GM12878 (cell line): ENCODE measurements at regions not wholly inside any gene's neighbourhood (a gene's known extent, or its start where the extent isn't known, plus 50 kb on each side); places are given as distances from the start of the nearest gene placed in this dataset.

Source experiments
- ATAC-seq: fragments of 200-7000 bp; cut with Tn5 transposase; 3 replicates; pipeline ENCODE4 v1.9.1; 2020; ENCODE audit warnings: mild to moderate bottlenecking, moderate library complexity
- BruUV-seq: library from RNA; stranded (reverse); fragments of 400-500 nt; replicated peaks from 2 replicates; lab custom pipeline; 2021; lab: Mats Ljungman, UMichigan
- CTCF ChIA-PET: fragments of 300-600 bp; sonication (Branson Sonifier 250); formaldehyde crosslinking; extraction: SDS; loops from one replicate; lab custom pipeline; 2021; ENCODE audit warnings: inconsistent platforms; lab: Yijun Ruan, JAX
- POLR2A ChIA-PET: fragments of 350-600 bp; formaldehyde crosslinking; extraction: SDS; loops from one replicate; lab custom pipeline; 2021; ENCODE audit warnings: inconsistent platforms; lab: Charles Lee
- RAD21 ChIA-PET: fragments of 300-600 bp; sonication (Branson Sonifier 250); formaldehyde crosslinking; loops from one replicate; lab custom pipeline; 2023; ENCODE audit warnings: antibody characterized with exemption; ENCODE audit not compliant: unreplicated experiment; lab: Charles Lee
- SMC1A ChIA-PET: fragments of 300-600 bp; sonication (Branson Sonifier 250); formaldehyde crosslinking; loops from one replicate; lab custom pipeline; 2023; ENCODE audit not compliant: unreplicated experiment, uncharacterized antibody; lab: Charles Lee
- DNase-seq: peaks from one replicate; pipeline ENCODE4 v3.0.0-alpha.2; 2011; ENCODE audit warnings: low read depth, low spot score
- FAIRE-seq: peaks from 3 replicates; lab custom pipeline; 2011; peaks lifted over from hg19 to GRCh38; lab: Jason Lieb, UNC
- H2AFZ ChIP-seq: 2 replicates; pipeline ENCODE4 v1.6.0; 2011; ENCODE audit warnings: low read depth, low read length, control low read depth; ENCODE audit not compliant: control insufficient read depth
- H3K27ac ChIP-seq: 2 replicates; pipeline ENCODE4 v1.5.1; 2011; ENCODE audit warnings: control low read depth; ENCODE audit not compliant: control insufficient read depth, insufficient read depth
- H3K27me3 ChIP-seq, 2 experiments: replicated peaks in 1 of 2; 2 replicates each; pipeline versions ENCODE4 v1.6.0 to v1.6.1; 2011; ENCODE audit warnings: low read length in 1 of 2; ENCODE audit not compliant: control insufficient read depth in 2 of 2, insufficient read depth in 2 of 2
- H3K36me3 ChIP-seq, 2 experiments: 2 replicates each; pipeline ENCODE4 v1.5.1; 2011; ENCODE audit warnings: low read length in 1 of 2; ENCODE audit not compliant: control insufficient read depth in 2 of 2, insufficient read depth in 2 of 2
- H3K4me1 ChIP-seq: 2 replicates; pipeline ENCODE4 v1.6.1; 2011; ENCODE audit warnings: mild to moderate bottlenecking, low read length, moderate library complexity, mixed read lengths; ENCODE audit not compliant: control insufficient read depth, insufficient read depth
- H3K4me2 ChIP-seq: 2 replicates; pipeline ENCODE4 v1.6.0; 2011; ENCODE audit warnings: control low read depth; ENCODE audit not compliant: control insufficient read depth, insufficient read depth
- H3K4me3 ChIP-seq: fragments of 200-600 bp; sonication (generic); 2 replicates; pipeline ENCODE4 v1.5.1; 2016
- H3K79me2 ChIP-seq: 2 replicates; pipeline ENCODE4 v1.6.0; 2011; ENCODE audit warnings: low read length; ENCODE audit not compliant: control insufficient read depth, insufficient read depth
- H3K9ac ChIP-seq: 2 replicates; pipeline ENCODE4 v1.8.0; 2011; ENCODE audit warnings: low read length, control low read depth, mixed read lengths; ENCODE audit not compliant: control insufficient read depth, insufficient read depth
- H3K9me3 ChIP-seq: replicated peaks from 3 replicates; pipeline ENCODE4 v1.5.1; 2011; ENCODE audit warnings: mild to moderate bottlenecking, low read length; ENCODE audit not compliant: control insufficient read depth, insufficient read depth
- H4K20me1 ChIP-seq: 2 replicates; pipeline ENCODE4 v1.6.0; 2011; ENCODE audit not compliant: control insufficient read depth, insufficient read depth
- CBX3 ChIP-seq: fragments of 200-600 bp; sonication (generic); IDR thresholded peaks from 2 replicates; pipeline ENCODE4 v1.6.1; 2016; ENCODE audit warnings: low read depth, borderline replicate concordance
- CHD1 ChIP-seq: IDR thresholded peaks from 2 replicates; pipeline ENCODE4 v1.6.1; 2012; ENCODE audit warnings: low read depth, low read length, improper control_type of control experiment
- FOXK2 ChIP-seq: fragments of 450-650 bp; IDR thresholded peaks from 2 replicates; pipeline ENCODE4 v1.6.1; 2017; ENCODE audit warnings: mild to moderate bottlenecking, moderate library complexity
- HCFC1 ChIP-seq: fragments of 150-350 bp; IDR thresholded peaks from 2 replicates; pipeline ENCODE4 v1.6.1; 2014; ENCODE audit warnings: low read length
- IRF4 ChIP-seq: IDR thresholded peaks from 2 replicates; pipeline ENCODE4 v1.6.1; 2011; ENCODE audit warnings: low read depth, low read length
- MTA3 ChIP-seq: IDR thresholded peaks from 2 replicates; pipeline ENCODE4 v1.6.1; 2012; ENCODE audit warnings: low read length, inconsistent platforms, borderline replicate concordance
- PML ChIP-seq: IDR thresholded peaks from 2 replicates; pipeline ENCODE4 v1.6.1; 2012; ENCODE audit warnings: low read length, inconsistent platforms
- POU2F2 ChIP-seq: IDR thresholded peaks from 3 replicates; pipeline ENCODE4 v1.6.1; 2011; ENCODE audit warnings: low read depth, mild to moderate bottlenecking, low read length, borderline replicate concordance
- RB1 ChIP-seq: fragments of 450-650 bp; formaldehyde crosslinking; IDR thresholded peaks from 2 replicates; pipeline ENCODE4 v1.6.1; 2017; ENCODE audit warnings: mild to moderate bottlenecking, borderline replicate concordance
- SIX5 ChIP-seq: IDR thresholded peaks from 2 replicates; pipeline ENCODE4 v1.6.1; 2011; ENCODE audit warnings: mild to moderate bottlenecking, low read depth, low read length, moderate library complexity; ENCODE audit not compliant: severe bottlenecking
- SMAD1 ChIP-seq: fragments of 450-650 bp; IDR thresholded peaks from 2 replicates; pipeline ENCODE4 v1.6.1; 2018; ENCODE audit warnings: mild to moderate bottlenecking, low read depth; ENCODE audit not compliant: partially characterized antibody
- SMARCA5 ChIP-seq: fragments of 450-650 bp; IDR thresholded peaks from 2 replicates; pipeline ENCODE4 v1.6.1; 2017; ENCODE audit warnings: mild to moderate bottlenecking
- SUZ12 ChIP-seq: fragments of 200-600 bp; sonication (generic); IDR thresholded peaks from one replicate; pipeline ENCODE4 v1.6.1; 2018; ENCODE audit warnings: antibody characterized with exemption, mild to moderate bottlenecking; ENCODE audit not compliant: unreplicated experiment
- TCF3 ChIP-seq: IDR thresholded peaks from 2 replicates; pipeline ENCODE4 v1.6.1; 2012; ENCODE audit warnings: low read depth, mild to moderate bottlenecking, low read length, borderline replicate concordance; ENCODE audit not compliant: insufficient read depth
- ZNF274 ChIP-seq: IDR thresholded peaks from one replicate; pipeline ENCODE4 v1.8.0; 2011; ENCODE audit not compliant: insufficient read length, insufficient read depth
- in situ Hi-C: fragments of 300-500 bp; cut with MboI; formaldehyde crosslinking; loops from 9 replicates; pipeline ENCODE4 v1.14.3; 2018; ENCODE audit warnings: mixed read lengths
- intact Hi-C: fragments of 100-400 bp; cut with micrococcal nuclease; formaldehyde crosslinking; loops from one replicate; pipeline ENCODE4 v1.14.2; 2022; ENCODE audit not compliant: unreplicated experiment
- TF ChIP-seq, protein P1 (sequence below): IDR thresholded peaks from 2 replicates; pipeline ENCODE4 v1.6.1; 2011; ENCODE audit warnings: borderline replicate concordance, low read depth, mild to moderate bottlenecking, moderate library complexity, mixed read lengths, low read length; ENCODE audit not compliant: insufficient read depth; ENCODE audit errors: extremely low read length
- TF ChIP-seq, protein P2 (sequence below): IDR thresholded peaks from 2 replicates; pipeline ENCODE4 v1.6.1; 2012; ENCODE audit warnings: low read depth, low read length, improper control_type of control experiment

DNA sequence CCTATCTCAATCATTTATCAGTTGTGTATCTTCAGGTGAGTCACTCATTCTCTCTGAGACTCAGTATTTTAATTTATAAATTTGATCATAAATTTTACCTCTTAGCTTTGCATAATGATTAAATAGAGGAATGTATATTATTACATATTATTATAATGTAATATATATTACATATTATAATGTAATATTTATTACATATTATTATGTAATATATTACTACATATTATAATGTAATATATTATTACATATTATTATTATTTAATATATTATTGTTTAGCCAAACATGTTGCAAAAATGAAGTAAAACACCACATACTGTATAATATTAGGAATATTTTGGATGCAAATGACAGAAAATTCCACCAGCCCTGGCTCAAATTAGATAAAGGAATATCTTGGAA, 104.7 kb upstream of the NFIA start:
- no peaks in the 10 kb centered on the region for H3K36me3 ChIP-seq
- CTCF ChIA-PET, result interaction anchor here (1.0 to 2.3 kb wide), 3 partner anchors 70 to 611 kb away, joined by 3 to 12 read pairs (median 3); no protein-coding TSS in a partner anchor
- FAIRE-seq (no peak), ATAC-seq (no peak), DNase-seq (no peak)
- in situ Hi-C loops, result loop anchor here (10.0 kb wide), 1 partner anchor 477 kb away; no protein-coding TSS in a partner anchor
- no peak overlapping the region for H3K4me3 ChIP-seq
- SMC1A ChIA-PET, result interaction anchor here (1.1 to 1.4 kb wide), 2 partner anchors 11 to 460 kb away, joined by 3 to 4 read pairs; no protein-coding TSS in a partner anchor
- no peaks in the 10 kb centered on the region for H3K27me3 ChIP-seq
- RAD21 ChIA-PET, result no interaction called here
- intact Hi-C loops, result loop anchor here (2.0 to 10.0 kb wide), 6 partner anchors 65 to 875 kb away; no protein-coding TSS in a partner anchor
- H3K4me1 ChIP-seq, result no peaks in the 10 kb centered on the region
- POLR2A ChIA-PET, result no interaction called here
- no peak overlapping the region for H2AFZ ChIP-seq
- H3K9me3 ChIP-seq, result no peaks in the 10 kb centered on the region
- no peaks in the 10 kb centered on the region for H4K20me1 ChIP-seq
- H3K9ac ChIP-seq, result no peak overlapping the region
- H3K27ac ChIP-seq, result no peak overlapping the region
- BruUV-seq, result no TSS peak
- H3K4me2 ChIP-seq, result no peak overlapping the region
- H3K79me2 ChIP-seq, result no peaks in the 10 kb centered on the region
- TF ChIP-seq SMARCA5, result no peak
- no peak for TF ChIP-seq IRF4
- no peak for TF ChIP-seq HCFC1
- TF ChIP-seq MTA3, result no peak
- no peak for TF ChIP-seq ZNF274
- TF ChIP-seq, protein P1, sequence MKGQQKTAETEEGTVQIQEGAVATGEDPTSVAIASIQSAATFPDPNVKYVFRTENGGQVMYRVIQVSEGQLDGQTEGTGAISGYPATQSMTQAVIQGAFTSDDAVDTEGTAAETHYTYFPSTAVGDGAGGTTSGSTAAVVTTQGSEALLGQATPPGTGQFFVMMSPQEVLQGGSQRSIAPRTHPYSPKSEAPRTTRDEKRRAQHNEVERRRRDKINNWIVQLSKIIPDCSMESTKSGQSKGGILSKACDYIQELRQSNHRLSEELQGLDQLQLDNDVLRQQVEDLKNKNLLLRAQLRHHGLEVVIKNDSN, result no peak
- TF ChIP-seq TCF3, result no peak
- TF ChIP-seq RB1, result no peak
- no peak for TF ChIP-seq SMAD1
- TF ChIP-seq CBX3, result no peak
- no peak for TF ChIP-seq SIX5
- no peak for TF ChIP-seq SUZ12
- TF ChIP-seq, protein P2, sequence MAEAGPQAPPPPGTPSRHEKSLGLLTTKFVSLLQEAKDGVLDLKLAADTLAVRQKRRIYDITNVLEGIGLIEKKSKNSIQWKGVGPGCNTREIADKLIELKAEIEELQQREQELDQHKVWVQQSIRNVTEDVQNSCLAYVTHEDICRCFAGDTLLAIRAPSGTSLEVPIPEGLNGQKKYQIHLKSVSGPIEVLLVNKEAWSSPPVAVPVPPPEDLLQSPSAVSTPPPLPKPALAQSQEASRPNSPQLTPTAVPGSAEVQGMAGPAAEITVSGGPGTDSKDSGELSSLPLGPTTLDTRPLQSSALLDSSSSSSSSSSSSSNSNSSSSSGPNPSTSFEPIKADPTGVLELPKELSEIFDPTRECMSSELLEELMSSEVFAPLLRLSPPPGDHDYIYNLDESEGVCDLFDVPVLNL, result no peak
- TF ChIP-seq FOXK2, result no peak
- TF ChIP-seq CHD1, result no peak
- no peak for TF ChIP-seq PML
- TF ChIP-seq POU2F2, result no peak
